Esophagus muscularis mucosa (tissue), 4 donors: ENCODE measurements at regions not wholly inside any gene's neighbourhood (a gene's known extent, or its start where the extent isn't known, plus 50 kb on each side); places are given as distances from the start of the nearest gene placed in this dataset.

Experiments used
- CTCF ChIP-seq, 3 experiments: fragments of 200-600 bp in 2 of 3; fragments of 450-650 bp in 1 of 3; sonication (generic) in 2 of 3; IDR thresholded peaks; one replicate each; pipeline ENCODE4 v1.5.1; 2017 to 2019; ENCODE audit warnings: antibody characterized with exemption in 3 of 3, mild to moderate bottlenecking in 2 of 3, moderate library complexity in 1 of 3
- EP300 ChIP-seq: sonication (generic); formaldehyde crosslinking; IDR thresholded peaks from one replicate; pipeline ENCODE4 v1.6.1; 2017; ENCODE audit warnings: antibody characterized with exemption
- POLR2A ChIP-seq: fragments of 450-650 bp; IDR thresholded peaks from one replicate; pipeline ENCODE4 v1.6.1; 2017; ENCODE audit warnings: antibody characterized with exemption, moderate library complexity, mild to moderate bottlenecking, low read depth
- POLR2AphosphoS5 ChIP-seq, 2 donors: sonication (generic); formaldehyde crosslinking; IDR thresholded peaks; one replicate each; pipeline ENCODE4 v1.6.1; 2017; ENCODE audit warnings: antibody characterized with exemption in 2 of 2

DNA sequence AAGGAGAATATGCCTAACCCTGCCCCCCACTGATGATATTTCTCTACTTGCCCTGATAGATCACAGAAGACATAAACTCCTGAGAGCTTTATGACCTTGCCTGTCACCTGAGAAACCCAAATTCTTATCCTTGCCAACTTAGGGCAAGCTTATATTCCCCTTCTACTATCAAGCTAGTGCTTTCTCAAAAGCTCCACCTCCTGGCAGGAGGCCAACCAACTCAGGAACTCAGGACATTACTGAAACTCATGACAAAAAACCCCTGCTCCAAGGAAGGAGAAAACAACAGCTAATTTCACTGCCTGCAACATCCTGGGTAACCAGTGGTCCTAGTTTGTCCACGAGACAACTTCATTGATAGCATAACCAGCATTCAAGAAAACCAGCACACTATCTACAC is 60.9 kb upstream of the FSCB start:
- TF ChIP-seq POLR2A = no peak
- TF ChIP-seq CTCF (IDR thresholded peaks at IDR 0.05) = no peak
- no peak for TF ChIP-seq POLR2AphosphoS5 (IDR thresholded peaks at IDR 0.05)
- no peak for TF ChIP-seq EP300
